Neural cell (in vitro differentiated cells): ENCODE measurements at regions not wholly inside any gene's neighbourhood (a gene's known extent, or its start where the extent isn't known, plus 50 kb on each side); places are given as distances from the start of the nearest gene placed in this dataset.

Experiments used
- H2AFZ ChIP-seq: fragments of 200-600, 300-800 bp; sonication (generic), shearing (Covaris generic); 2 replicates; pipeline ENCODE4 v1.6.0; 2014; ENCODE audit warnings: low read depth, mild to moderate bottlenecking, antibody characterized with exemption, low read length, moderate library complexity
- H3F3A ChIP-seq: fragments of 200-600 bp; shearing (Covaris generic); 2 replicates; pipeline ENCODE4 v1.6.1; 2016; ENCODE audit warnings: mild to moderate bottlenecking, moderate library complexity, mixed read lengths, antibody characterized with exemption, low read length; ENCODE audit not compliant: insufficient read depth, poor library complexity, severe bottlenecking
- H3K27ac ChIP-seq: fragments of 200-600, 300-800 bp; sonication (generic), shearing (Covaris generic); 2 replicates; pipeline ENCODE4 v1.5.1; 2014; ENCODE audit warnings: mild to moderate bottlenecking, low read length, moderate library complexity
- H3K27me3 ChIP-seq: fragments of 300-800, 200-600 bp; sonication (generic), shearing (Covaris generic); 2 replicates; pipeline ENCODE4 v1.6.0; 2014; ENCODE audit warnings: mild to moderate bottlenecking, low read depth, low read length, moderate library complexity; ENCODE audit not compliant: insufficient read depth
- H3K36me3 ChIP-seq: fragments of 300-800, 200-600 bp; sonication (generic), shearing (Covaris generic); 2 replicates; pipeline ENCODE4 v1.5.1; 2014; ENCODE audit warnings: mild to moderate bottlenecking, antibody characterized with exemption, low read length, moderate library complexity; ENCODE audit not compliant: insufficient read depth
- H3K4me2 ChIP-seq: fragments of 300-800, 200-600 bp; sonication (generic), shearing (Covaris generic); 2 replicates; pipeline ENCODE4 v1.6.0; 2014; ENCODE audit warnings: mild to moderate bottlenecking, low read length
- H3K4me3 ChIP-seq: fragments of 300-800, 200-600 bp; sonication (generic), shearing (Covaris generic); 2 replicates; pipeline ENCODE4 v1.5.1; 2014; ENCODE audit warnings: mild to moderate bottlenecking, low read length, moderate library complexity
- H3K79me2 ChIP-seq: fragments of 200-600 bp; shearing (Covaris generic); replicated peaks from 2 replicates; pipeline ENCODE4 v1.6.0; 2014; ENCODE audit warnings: mild to moderate bottlenecking, low read length, moderate library complexity; ENCODE audit not compliant: insufficient read depth
- H3K9ac ChIP-seq: fragments of 300-800, 200-600 bp; sonication (generic), shearing (Covaris generic); 2 replicates; pipeline ENCODE4 v1.6.1; 2016; ENCODE audit warnings: mild to moderate bottlenecking, low read length, mixed read lengths
- H3K9me2 ChIP-seq: fragments of 200-600 bp; shearing (Covaris generic); 2 replicates; pipeline ENCODE4 v1.6.1; 2016; ENCODE audit warnings: mild to moderate bottlenecking, low read length, mixed read lengths; ENCODE audit not compliant: insufficient read depth
- H3K9me3 ChIP-seq: fragments of 200-600, 300-800 bp; sonication (generic), shearing (Covaris generic); 2 replicates; pipeline ENCODE4 v1.6.1; 2016; ENCODE audit warnings: mild to moderate bottlenecking, mixed run types, low read length, moderate library complexity, mixed read lengths
- H4K20me1 ChIP-seq: fragments of 200-600 bp; shearing (Covaris generic); 2 replicates; pipeline ENCODE4 v1.6.1; 2016; ENCODE audit warnings: mild to moderate bottlenecking, mixed run types; ENCODE audit not compliant: insufficient read depth
- EP300 ChIP-seq: fragments of 450-650 bp; conservative IDR thresholded peaks from 2 replicates; pipeline ENCODE4 v1.6.1; 2014; ENCODE audit warnings: antibody characterized with exemption, mild to moderate bottlenecking, moderate library complexity; ENCODE audit not compliant: poor library complexity, severe bottlenecking
- EZH2 ChIP-seq: fragments of 200-600, 300-800 bp; shearing (Covaris generic), sonication (generic); IDR thresholded peaks from 2 replicates; pipeline ENCODE4 v1.6.1; 2014; ENCODE audit warnings: antibody characterized with exemption, low read length, borderline replicate concordance, mild to moderate bottlenecking; ENCODE audit not compliant: insufficient read depth, poor library complexity, severe bottlenecking
- MXI1 ChIP-seq: fragments of 450-650 bp; conservative IDR thresholded peaks from 2 replicates; pipeline ENCODE4 v1.6.1; 2014; ENCODE audit warnings: antibody characterized with exemption, mild to moderate bottlenecking; ENCODE audit not compliant: poor library complexity, severe bottlenecking
- POLR2AphosphoS5 ChIP-seq: IDR thresholded peaks from 2 replicates; pipeline ENCODE4 v1.6.1; 2012
- RAD21 ChIP-seq: fragments of 450-650 bp; conservative IDR thresholded peaks from 2 replicates; pipeline ENCODE4 v1.6.1; 2014; ENCODE audit warnings: antibody characterized with exemption, mild to moderate bottlenecking, moderate library complexity
- SMC3 ChIP-seq: fragments of 450-650 bp; conservative IDR thresholded peaks from 2 replicates; pipeline ENCODE4 v1.6.1; 2014; ENCODE audit warnings: antibody characterized with exemption, mild to moderate bottlenecking, moderate library complexity; ENCODE audit not compliant: poor library complexity
- TAF1 ChIP-seq: IDR thresholded peaks from 2 replicates; pipeline ENCODE4 v1.6.1; 2012; ENCODE audit warnings: low read depth
- TF ChIP-seq, protein P1 (sequence below): fragments of 450-650 bp; IDR thresholded peaks from 2 replicates; pipeline ENCODE4 v1.5.1; 2014; ENCODE audit warnings: antibody characterized with exemption, mild to moderate bottlenecking, moderate library complexity; ENCODE audit not compliant: poor library complexity, severe bottlenecking
- TF ChIP-seq, protein P2 (sequence below): IDR thresholded peaks from 2 replicates; pipeline ENCODE4 v1.6.1; 2012; ENCODE audit warnings: borderline replicate concordance

DNA sequence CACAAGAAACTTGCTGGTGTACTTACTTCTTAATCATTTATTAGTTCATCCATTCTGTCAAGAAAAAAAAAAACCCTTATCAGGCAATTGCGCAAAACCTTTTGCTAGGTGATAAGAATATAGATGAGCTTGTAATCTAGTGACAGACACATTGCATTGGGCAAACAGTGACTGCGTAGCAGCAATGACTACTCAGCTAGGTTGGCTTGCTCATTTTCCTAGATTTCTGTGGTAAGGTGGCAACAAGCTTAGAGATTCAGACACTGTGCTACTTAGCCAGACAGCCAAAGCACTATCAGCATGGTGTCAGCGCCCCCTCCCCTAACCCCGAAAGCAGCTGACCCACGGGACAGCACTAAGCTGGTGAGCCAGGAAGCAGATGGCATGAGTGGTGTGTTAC lies 203.1 kb downstream of the BARHL2 start:
- no peaks in the 10 kb centered on the region for H3K9me2 ChIP-seq

DNA sequence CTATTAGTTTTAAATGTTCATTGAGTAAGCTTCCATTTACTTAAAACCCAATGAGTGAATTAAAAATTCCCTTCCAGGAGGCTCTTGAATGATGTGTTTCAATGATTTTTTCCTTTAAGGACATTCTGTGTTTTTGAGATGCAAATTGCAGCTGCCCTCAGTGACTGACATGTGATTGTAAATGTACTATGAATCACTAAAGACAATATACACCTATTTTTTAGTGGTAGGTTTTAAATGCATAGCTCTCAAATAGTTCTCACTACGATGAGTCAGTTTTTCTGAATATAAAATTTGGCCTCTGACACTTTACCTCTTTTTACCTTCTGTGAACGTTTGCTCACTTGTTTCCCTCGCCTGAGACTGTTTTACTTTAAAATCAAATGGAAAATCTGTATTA lies 204.7 kb downstream of the BARHL2 start:
- no peaks in the 10 kb centered on the region for H3K9me3 ChIP-seq
- H3K4me3 ChIP-seq = no peak overlapping the region
- H4K20me1 ChIP-seq = no peaks in the 10 kb centered on the region
- TF ChIP-seq MXI1 (no peak), EP300 (no peak), POLR2AphosphoS5 (no peak), EZH2 (no peak), SMC3 (no peak), TAF1 (no peak), RAD21 (no peak)
- TF ChIP-seq, protein P1, sequence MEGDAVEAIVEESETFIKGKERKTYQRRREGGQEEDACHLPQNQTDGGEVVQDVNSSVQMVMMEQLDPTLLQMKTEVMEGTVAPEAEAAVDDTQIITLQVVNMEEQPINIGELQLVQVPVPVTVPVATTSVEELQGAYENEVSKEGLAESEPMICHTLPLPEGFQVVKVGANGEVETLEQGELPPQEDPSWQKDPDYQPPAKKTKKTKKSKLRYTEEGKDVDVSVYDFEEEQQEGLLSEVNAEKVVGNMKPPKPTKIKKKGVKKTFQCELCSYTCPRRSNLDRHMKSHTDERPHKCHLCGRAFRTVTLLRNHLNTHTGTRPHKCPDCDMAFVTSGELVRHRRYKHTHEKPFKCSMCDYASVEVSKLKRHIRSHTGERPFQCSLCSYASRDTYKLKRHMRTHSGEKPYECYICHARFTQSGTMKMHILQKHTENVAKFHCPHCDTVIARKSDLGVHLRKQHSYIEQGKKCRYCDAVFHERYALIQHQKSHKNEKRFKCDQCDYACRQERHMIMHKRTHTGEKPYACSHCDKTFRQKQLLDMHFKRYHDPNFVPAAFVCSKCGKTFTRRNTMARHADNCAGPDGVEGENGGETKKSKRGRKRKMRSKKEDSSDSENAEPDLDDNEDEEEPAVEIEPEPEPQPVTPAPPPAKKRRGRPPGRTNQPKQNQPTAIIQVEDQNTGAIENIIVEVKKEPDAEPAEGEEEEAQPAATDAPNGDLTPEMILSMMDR = no peak
- TF ChIP-seq, protein P2, sequence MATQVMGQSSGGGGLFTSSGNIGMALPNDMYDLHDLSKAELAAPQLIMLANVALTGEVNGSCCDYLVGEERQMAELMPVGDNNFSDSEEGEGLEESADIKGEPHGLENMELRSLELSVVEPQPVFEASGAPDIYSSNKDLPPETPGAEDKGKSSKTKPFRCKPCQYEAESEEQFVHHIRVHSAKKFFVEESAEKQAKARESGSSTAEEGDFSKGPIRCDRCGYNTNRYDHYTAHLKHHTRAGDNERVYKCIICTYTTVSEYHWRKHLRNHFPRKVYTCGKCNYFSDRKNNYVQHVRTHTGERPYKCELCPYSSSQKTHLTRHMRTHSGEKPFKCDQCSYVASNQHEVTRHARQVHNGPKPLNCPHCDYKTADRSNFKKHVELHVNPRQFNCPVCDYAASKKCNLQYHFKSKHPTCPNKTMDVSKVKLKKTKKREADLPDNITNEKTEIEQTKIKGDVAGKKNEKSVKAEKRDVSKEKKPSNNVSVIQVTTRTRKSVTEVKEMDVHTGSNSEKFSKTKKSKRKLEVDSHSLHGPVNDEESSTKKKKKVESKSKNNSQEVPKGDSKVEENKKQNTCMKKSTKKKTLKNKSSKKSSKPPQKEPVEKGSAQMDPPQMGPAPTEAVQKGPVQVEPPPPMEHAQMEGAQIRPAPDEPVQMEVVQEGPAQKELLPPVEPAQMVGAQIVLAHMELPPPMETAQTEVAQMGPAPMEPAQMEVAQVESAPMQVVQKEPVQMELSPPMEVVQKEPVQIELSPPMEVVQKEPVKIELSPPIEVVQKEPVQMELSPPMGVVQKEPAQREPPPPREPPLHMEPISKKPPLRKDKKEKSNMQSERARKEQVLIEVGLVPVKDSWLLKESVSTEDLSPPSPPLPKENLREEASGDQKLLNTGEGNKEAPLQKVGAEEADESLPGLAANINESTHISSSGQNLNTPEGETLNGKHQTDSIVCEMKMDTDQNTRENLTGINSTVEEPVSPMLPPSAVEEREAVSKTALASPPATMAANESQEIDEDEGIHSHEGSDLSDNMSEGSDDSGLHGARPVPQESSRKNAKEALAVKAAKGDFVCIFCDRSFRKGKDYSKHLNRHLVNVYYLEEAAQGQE = no peak
- no peak overlapping the region for H3K4me2 ChIP-seq
- H3K9me2 ChIP-seq = no peaks in the 10 kb centered on the region
- no peaks in the 10 kb centered on the region for H3K79me2 ChIP-seq
- no peak overlapping the region for H3K9ac ChIP-seq
- H2AFZ ChIP-seq = no peak overlapping the region
- no peaks in the 10 kb centered on the region for H3F3A ChIP-seq
- no peaks in the 10 kb centered on the region for H3K27me3 ChIP-seq
- H3K27ac ChIP-seq = no peak overlapping the region
- no peaks in the 10 kb centered on the region for H3K36me3 ChIP-seq

More for the DNA sequence above, 203.1 kb downstream of the BARHL2 start:
- H3K4me3 ChIP-seq = no peak overlapping the region
- no peak for TF ChIP-seq TAF1
- TF ChIP-seq, protein P2 = no peak
- TF ChIP-seq POLR2AphosphoS5 = no peak
- no peak for TF ChIP-seq MXI1
- TF ChIP-seq SMC3 = no peak
- TF ChIP-seq, protein P1 = no peak
- TF ChIP-seq EZH2 = no peak
- no peak for TF ChIP-seq EP300
- no peak for TF ChIP-seq RAD21
- no peak overlapping the region for H3K4me2 ChIP-seq
- no peaks in the 10 kb centered on the region for H3K79me2 ChIP-seq
- H4K20me1 ChIP-seq = no peaks in the 10 kb centered on the region
- H2AFZ ChIP-seq = no peak overlapping the region
- H3K27ac ChIP-seq = no peak overlapping the region
- H3K9ac ChIP-seq = no peak overlapping the region
- no peaks in the 10 kb centered on the region for H3K36me3 ChIP-seq
- no peaks in the 10 kb centered on the region for H3F3A ChIP-seq
- no peaks in the 10 kb centered on the region for H3K9me3 ChIP-seq
- no peaks in the 10 kb centered on the region for H3K27me3 ChIP-seq
